Parathyroid adenoma (tissue), 2 donors: ENCODE measurements at regions not wholly inside any gene's neighbourhood (a gene's known extent, or its start where the extent isn't known, plus 50 kb on each side); places are given as distances from the start of the nearest gene placed in this dataset.

ENCODE experiments used
- H2AFZ ChIP-seq: fragments of 300-600 bp; sonication (generic); one replicate; pipeline ENCODE4 v1.7.0; 2017; ENCODE audit warnings: antibody characterized with exemption, mild to moderate bottlenecking
- H3K27ac ChIP-seq: fragments of 300-600 bp; sonication (generic); one replicate; pipeline ENCODE4 v1.7.0; 2017
- H3K27me3 ChIP-seq: fragments of 300-600 bp; sonication (generic); one replicate; pipeline ENCODE4 v1.7.0; 2017; ENCODE audit warnings: low read length; ENCODE audit not compliant: control insufficient read depth, insufficient read depth
- H3K36me3 ChIP-seq: fragments of 300-600 bp; sonication (generic); one replicate; pipeline ENCODE4 v1.7.0; 2017; ENCODE audit warnings: low read length; ENCODE audit not compliant: control insufficient read depth, insufficient read depth
- H3K4me1 ChIP-seq: fragments of 300-600 bp; sonication (generic); one replicate; pipeline ENCODE4 v1.7.0; 2017; ENCODE audit warnings: control low read depth
- H3K4me2 ChIP-seq: fragments of 300-600 bp; sonication (generic); one replicate; pipeline ENCODE4 v1.7.0; 2017; ENCODE audit warnings: low read length
- H3K4me3 ChIP-seq: fragments of 300-600 bp; sonication (generic); one replicate; pipeline ENCODE4 v1.7.0; 2017; ENCODE audit warnings: low read depth, low read length
- H3K79me2 ChIP-seq: fragments of 300-600 bp; sonication (generic); one replicate; pipeline ENCODE4 v1.7.0; 2017; ENCODE audit warnings: control low read depth
- H3K9ac ChIP-seq: fragments of 300-600 bp; sonication (generic); one replicate; pipeline ENCODE4 v1.7.0; 2017; ENCODE audit warnings: mild to moderate bottlenecking
- H3K9me3 ChIP-seq: fragments of 300-600 bp; sonication (generic); one replicate; pipeline ENCODE4 v1.7.0; 2017; ENCODE audit warnings: low read length; ENCODE audit not compliant: control insufficient read depth
- CTCF ChIP-seq: fragments of 300-600 bp; sonication (generic); IDR thresholded peaks from one replicate; pipeline ENCODE4 v1.7.0; 2017; ENCODE audit warnings: antibody characterized with exemption, mild to moderate bottlenecking
- donor health status: primary hyperparathyroidism.

GRCh38 chr22:46081831-46082210 lies 68.5 kb upstream of the PPARA start:
- H3K79me2 ChIP-seq = peaks cover 28% of the 10 kb centered on the region
- H3K27me3 ChIP-seq = no peaks in the 10 kb centered on the region
- no peak overlapping the region for H3K9ac ChIP-seq
- no peak overlapping the region for H3K4me3 ChIP-seq
- no peaks in the 10 kb centered on the region for H3K4me1 ChIP-seq
- no peak overlapping the region for H2AFZ ChIP-seq
- H3K27ac ChIP-seq = peak overlapping the region; percentile 56
- no peaks in the 10 kb centered on the region for H3K36me3 ChIP-seq
- H3K4me2 ChIP-seq = peak overlapping the region; percentile 44
- no peaks in the 10 kb centered on the region for H3K9me3 ChIP-seq
- TF ChIP-seq CTCF = no peak

- Histone ChIP-seq H3K79me2 (peaks cover 20% of the 10 kb centered on the region), H3K4me3 (no peak overlapping the region), H3K9ac (no peak overlapping the region), H3K27me3 (no peaks in the 10 kb centered on the region), H3K4me1 (no peaks in the 10 kb centered on the region), H3K4me2 (no peak overlapping the region), H3K27ac (no peak overlapping the region), H3K9me3 (no peaks in the 10 kb centered on the region), H3K36me3 (no peaks in the 10 kb centered on the region), H2AFZ (no peak overlapping the region)
- TF ChIP-seq CTCF = no peak
These were observed 67.7 kb upstream of the PPARA start for GRCh38 chr22:46082633-46083032.

- peaks cover 18% of the 10 kb centered on the region for H3K79me2 ChIP-seq
- H3K9me3 ChIP-seq = no peaks in the 10 kb centered on the region
- H3K4me1 ChIP-seq = no peaks in the 10 kb centered on the region
- H3K27ac ChIP-seq = no peak overlapping the region
- no peak for TF ChIP-seq CTCF
- H3K9ac ChIP-seq = no peak overlapping the region
- H3K4me2 ChIP-seq = no peak overlapping the region
- no peaks in the 10 kb centered on the region for H3K27me3 ChIP-seq
- H2AFZ ChIP-seq = no peak overlapping the region
- no peaks in the 10 kb centered on the region for H3K36me3 ChIP-seq
- no peak overlapping the region for H3K4me3 ChIP-seq
These were observed 66.7 kb upstream of the PPARA start for GRCh38 chr22:46083383-46084350.

GRCh38 chr22:46084376-46084775 lies 66.0 kb upstream of the PPARA start:
- peak overlapping the region; percentile 35 for H3K4me2 ChIP-seq
- H3K4me1 ChIP-seq = no peaks in the 10 kb centered on the region
- H3K4me3 ChIP-seq = no peak overlapping the region
- H3K27ac ChIP-seq = no peak overlapping the region
- no peak overlapping the region for H2AFZ ChIP-seq
- TF ChIP-seq CTCF = no peak
- no peaks in the 10 kb centered on the region for H3K9me3 ChIP-seq
- H3K9ac ChIP-seq = no peak overlapping the region
- H3K36me3 ChIP-seq = no peaks in the 10 kb centered on the region
- H3K79me2 ChIP-seq = peaks cover 16% of the 10 kb centered on the region
- no peaks in the 10 kb centered on the region for H3K27me3 ChIP-seq
